Chondrocyte (in vitro differentiated cells): ENCODE measurements at regions not wholly inside any gene's neighbourhood (a gene's known extent, or its start where the extent isn't known, plus 50 kb on each side); places are given as distances from the start of the nearest gene placed in this dataset.

ENCODE experiments used
- DNase-seq: peaks from one replicate; pipeline ENCODE4 v3.0.0; 2021; ENCODE audit warnings: mixed read lengths, low spot score
- H3K27ac Mint-ChIP-seq: one replicate; pipeline ENCODE4 v1.8.0; 2021; ENCODE audit warnings: mild to moderate bottlenecking, moderate library complexity, mixed read lengths; ENCODE audit not compliant: unreplicated experiment
- H3K27me3 Mint-ChIP-seq: 2 replicates; pipeline ENCODE4 v1.8.0; 2021; ENCODE audit warnings: low read depth, mixed read lengths
- H3K36me3 Mint-ChIP-seq: 2 replicates; pipeline ENCODE4 v1.8.0; 2021; ENCODE audit warnings: low read depth, mixed read lengths
- H3K4me1 Mint-ChIP-seq: 2 replicates; pipeline ENCODE4 v1.8.0; 2021; ENCODE audit warnings: low read depth, mild to moderate bottlenecking, mixed read lengths
- H3K4me3 Mint-ChIP-seq: one replicate; pipeline ENCODE4 v1.8.0; 2021; ENCODE audit warnings: mild to moderate bottlenecking, moderate library complexity, mixed read lengths; ENCODE audit not compliant: unreplicated experiment
- H3K9me3 Mint-ChIP-seq: 2 replicates; pipeline ENCODE4 v1.8.0; 2021; ENCODE audit warnings: low read depth, mixed read lengths
- CTCF ChIP-seq: fragments of 200-600 bp; sonication (generic); IDR thresholded peaks from 2 replicates; pipeline ENCODE4 v1.5.0; 2021; ENCODE audit warnings: antibody characterized with exemption, mild to moderate bottlenecking, moderate library complexity

- Mint-ChIP-seq H3K36me3 (no peaks in the 10 kb centered on the region), H3K27ac (no peak overlapping the region), H3K27me3 (peaks cover 27% of the 10 kb centered on the region), H3K4me3 (no peak overlapping the region), H3K4me1 (no peaks in the 10 kb centered on the region), H3K9me3 (no peaks in the 10 kb centered on the region)
- no peak for TF ChIP-seq CTCF
- DNase-seq = no peak
Observed at GRCh38 chr12:39095636-39096330, 190.4 kb upstream of the CPNE8 start.

GRCh38 chr12:39081910-39082309, 176.5 kb upstream of the CPNE8 start:
- no peaks in the 10 kb centered on the region for H3K9me3 Mint-ChIP-seq
- H3K36me3 Mint-ChIP-seq = no peaks in the 10 kb centered on the region
- H3K4me3 Mint-ChIP-seq = no peak overlapping the region
- no peak for DNase-seq
- no peak for TF ChIP-seq CTCF
- H3K27me3 Mint-ChIP-seq = peaks cover 8% of the 10 kb centered on the region
- H3K27ac Mint-ChIP-seq = no peak overlapping the region
- H3K4me1 Mint-ChIP-seq = no peaks in the 10 kb centered on the region

- Mint-ChIP-seq H3K4me1 (no peaks in the 10 kb centered on the region), H3K27me3 (peaks cover 6% of the 10 kb centered on the region), H3K9me3 (no peaks in the 10 kb centered on the region), H3K36me3 (no peaks in the 10 kb centered on the region), H3K4me3 (no peak overlapping the region), H3K27ac (no peak overlapping the region)
- TF ChIP-seq CTCF = no peak
- DNase-seq = no peak
Observed at GRCh38 chr12:39077226-39077625, 171.8 kb upstream of the CPNE8 start.

DNA sequence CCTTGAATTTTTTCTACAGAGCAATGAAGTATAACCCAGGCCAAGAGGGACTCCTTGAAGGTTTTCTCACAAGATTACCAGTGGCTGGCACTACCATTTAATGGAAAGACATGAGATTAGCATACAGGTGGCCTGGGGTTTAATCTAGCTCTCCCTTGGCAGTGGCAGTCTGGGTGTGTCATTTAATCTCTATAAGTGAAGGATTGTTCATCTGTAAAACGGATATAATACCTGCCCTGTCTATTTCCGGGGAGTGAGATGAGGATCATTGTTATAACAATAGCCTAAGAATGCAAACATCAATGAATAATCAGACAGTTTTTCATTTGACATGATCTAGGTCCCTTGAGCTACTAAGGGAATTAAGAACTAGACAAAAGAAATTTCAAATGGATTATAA, 168.7 kb upstream of the CPNE8 start:
- no peak for TF ChIP-seq CTCF
- Mint-ChIP-seq H3K27me3 (peaks cover 9% of the 10 kb centered on the region), H3K36me3 (no peaks in the 10 kb centered on the region), H3K4me1 (no peaks in the 10 kb centered on the region), H3K27ac (no peak overlapping the region), H3K9me3 (no peaks in the 10 kb centered on the region), H3K4me3 (no peak overlapping the region)
- DNase-seq = no peak

DNA sequence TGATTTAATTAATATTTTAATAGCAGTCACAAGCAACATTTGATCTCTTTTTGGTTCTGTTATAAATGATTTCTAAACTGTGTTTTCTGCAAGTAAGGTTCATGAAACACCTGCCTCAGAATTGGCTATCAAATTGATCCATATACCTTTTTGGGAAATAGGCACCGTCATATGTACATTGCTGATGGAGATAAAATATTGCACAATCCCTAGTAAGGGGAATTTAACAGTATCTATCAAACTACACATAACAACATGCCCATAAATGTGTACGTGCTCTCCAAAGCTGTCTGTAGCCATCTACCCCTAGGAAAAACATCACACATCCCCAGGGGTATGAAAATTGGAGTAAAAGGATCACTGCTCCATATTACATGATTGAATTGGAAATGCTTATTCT, 167.3 kb upstream of the CPNE8 start:
- DNase-seq = no peak
- TF ChIP-seq CTCF = no peak
- Mint-ChIP-seq H3K36me3 (no peaks in the 10 kb centered on the region), H3K27ac (no peak overlapping the region), H3K4me1 (no peaks in the 10 kb centered on the region), H3K9me3 (no peaks in the 10 kb centered on the region), H3K4me3 (no peak overlapping the region), H3K27me3 (peaks cover 9% of the 10 kb centered on the region)
